DOHH2 (cell line): ENCODE measurements at regions not wholly inside any gene's neighbourhood (a gene's known extent, or its start where the extent isn't known, plus 50 kb on each side); places are given as distances from the start of the nearest gene placed in this dataset.

Experiments used
- CTCF ChIP-seq: fragments of 200-600 bp; sonication (generic); IDR thresholded peaks from one replicate; pipeline ENCODE4 v1.5.1; 2014; ENCODE audit warnings: antibody characterized with exemption, mild to moderate bottlenecking, low read depth, low read length; ENCODE audit not compliant: poor library complexity, severe bottlenecking
- EZH2phosphoT487 ChIP-seq: fragments of 200-600 bp; sonication (generic); IDR thresholded peaks from 2 replicates; pipeline ENCODE4 v1.6.1; 2017; ENCODE audit warnings: borderline replicate concordance, mild to moderate bottlenecking, antibody characterized with exemption, low read length, moderate library complexity, mixed read lengths

DNA sequence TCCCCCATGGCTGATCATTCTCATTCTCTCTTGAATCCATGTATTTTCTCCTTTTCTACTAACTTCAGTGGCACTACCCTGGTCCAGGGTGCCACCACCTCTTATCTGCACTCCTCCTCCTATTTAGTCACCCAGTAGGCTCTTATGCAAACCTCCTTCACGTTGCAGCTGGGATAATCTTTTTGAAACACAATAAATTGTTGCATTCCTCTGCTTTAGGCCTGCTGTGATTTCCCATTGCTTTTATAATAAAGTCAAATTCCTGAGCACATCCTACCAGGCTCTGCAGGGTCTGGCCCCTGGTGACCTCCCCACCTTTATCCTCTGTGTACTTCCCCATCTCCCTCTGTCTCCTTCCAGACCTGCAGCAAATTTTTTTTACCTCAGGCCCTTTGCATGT, 112.7 kb upstream of the KIAA1217 start:
- TF ChIP-seq CTCF (no peak), EZH2phosphoT487 (no peak)
